Urinary bladder (tissue), 3 donors: ENCODE measurements at regions not wholly inside any gene's neighbourhood (a gene's known extent, or its start where the extent isn't known, plus 50 kb on each side); places are given as distances from the start of the nearest gene placed in this dataset.

Experiments
- DNase-seq: peaks from one replicate; pipeline ENCODE4 v3.0.0-alpha.2; 2015; ENCODE audit errors: extremely low spot score
- H3K27ac ChIP-seq: one replicate; pipeline ENCODE4 v1.5.1; 2013; ENCODE audit warnings: low read depth, mild to moderate bottlenecking, moderate library complexity
- H3K36me3 ChIP-seq: one replicate; pipeline ENCODE4 v1.6.1; 2013; ENCODE audit warnings: mild to moderate bottlenecking, moderate library complexity; ENCODE audit not compliant: insufficient read depth
- H3K4me1 ChIP-seq: one replicate; pipeline ENCODE4 v1.6.1; 2013; ENCODE audit warnings: mild to moderate bottlenecking, moderate library complexity; ENCODE audit not compliant: insufficient read depth
- H3K4me3 ChIP-seq: one replicate; pipeline ENCODE4 v1.5.1; 2013; ENCODE audit warnings: low read depth, low read length
- WGBS: extraction: QIAGEN DNeasy Blood & Tissue Kit; methylation state at CpG from one replicate; pipeline ENCODE4 v1.1.7; 2013; 5-methylcytosine and 5-hydroxymethylcytosine counted together
- donor health status: healthy with polysubstance abuse.
- donor health status: healthy.

- Histone ChIP-seq H3K4me1 (no peaks in the 10 kb centered on the region), H3K27ac (no peak overlapping the region), H3K4me3 (no peak overlapping the region), H3K36me3 (no peaks in the 10 kb centered on the region)
- 24% methylated on average over 1 of the region's 1 CpG for WGBS
- no peak for DNase-seq
Observed at GRCh38 chrX:27078371-27078770, 384.8 kb downstream of the PPP4R3C start.

- WGBS = 90% methylated on average over 5 of the region's 5 CpGs
- Histone ChIP-seq H3K4me1 (no peaks in the 10 kb centered on the region), H3K36me3 (no peaks in the 10 kb centered on the region), H3K27ac (no peak overlapping the region), H3K4me3 (no peak overlapping the region)
- DNase-seq = no peak
Observed at GRCh38 chrX:27057883-27058282, 405.3 kb downstream of the PPP4R3C start.

GRCh38 chrX:27039332-27039731, 423.8 kb downstream of the PPP4R3C start:
- WGBS = 75% methylated on average over 1 of the region's 1 CpG
- no peak overlapping the region for H3K27ac ChIP-seq
- no peaks in the 10 kb centered on the region for H3K4me1 ChIP-seq
- no peaks in the 10 kb centered on the region for H3K36me3 ChIP-seq
- H3K4me3 ChIP-seq = no peak overlapping the region
- DNase-seq = no peak

GRCh38 chrX:27008486-27008885, 454.7 kb downstream of the PPP4R3C start:
- no peak for DNase-seq
- no peak overlapping the region for H3K27ac ChIP-seq
- H3K36me3 ChIP-seq = no peaks in the 10 kb centered on the region
- H3K4me1 ChIP-seq = no peaks in the 10 kb centered on the region
- 67% methylated on average over 5 of the region's 5 CpGs for WGBS
- H3K4me3 ChIP-seq = no peak overlapping the region

- Histone ChIP-seq H3K4me3 (no peak overlapping the region), H3K4me1 (no peaks in the 10 kb centered on the region), H3K36me3 (no peaks in the 10 kb centered on the region), H3K27ac (no peak overlapping the region)
- WGBS = 86% methylated on average over 1 of the region's 1 CpG
- no peak for DNase-seq
Observed at GRCh38 chrX:26999634-27000033, 463.5 kb downstream of the PPP4R3C start.

- Histone ChIP-seq H3K4me3 (no peak overlapping the region), H3K27ac (no peak overlapping the region), H3K4me1 (no peaks in the 10 kb centered on the region), H3K36me3 (no peaks in the 10 kb centered on the region)
- 77% methylated on average over 3 of the region's 3 CpGs for WGBS
- DNase-seq = no peak
Observed at GRCh38 chrX:26958261-26958660, 504.9 kb downstream of the PPP4R3C start.

- Histone ChIP-seq H3K4me1 (no peaks in the 10 kb centered on the region), H3K27ac (no peak overlapping the region), H3K36me3 (no peaks in the 10 kb centered on the region), H3K4me3 (no peak overlapping the region)
- DNase-seq = no peak
- WGBS = 22% methylated on average over 2 of the region's 2 CpGs
Observed at GRCh38 chrX:26954029-26954428, 509.1 kb downstream of the PPP4R3C start.

GRCh38 chrX:26952213-26952612, 510.9 kb downstream of the PPP4R3C start:
- H3K4me3 ChIP-seq = no peak overlapping the region
- WGBS = 28% methylated on average over 2 of the region's 2 CpGs
- DNase-seq = no peak
- no peaks in the 10 kb centered on the region for H3K4me1 ChIP-seq
- H3K27ac ChIP-seq = no peak overlapping the region
- no peaks in the 10 kb centered on the region for H3K36me3 ChIP-seq

- WGBS = 62% methylated on average over 2 of the region's 2 CpGs
- no peak for DNase-seq
Observed at GRCh38 chrX:26927419-26927818, 535.7 kb downstream of the PPP4R3C start.

GRCh38 chrX:26925088-26925487, 538.1 kb downstream of the PPP4R3C start:
- Histone ChIP-seq H3K36me3 (no peaks in the 10 kb centered on the region), H3K4me1 (no peaks in the 10 kb centered on the region), H3K4me3 (no peak overlapping the region), H3K27ac (no peak overlapping the region)
- DNase-seq = no peak

More at GRCh38 chrX:26927419-26927818, 535.7 kb downstream of the PPP4R3C start:
- Histone ChIP-seq H3K4me1 (no peaks in the 10 kb centered on the region), H3K36me3 (no peaks in the 10 kb centered on the region), H3K27ac (no peak overlapping the region), H3K4me3 (no peak overlapping the region)

- H3K4me1 ChIP-seq = no peaks in the 10 kb centered on the region
- no peak overlapping the region for H3K27ac ChIP-seq
- no peak overlapping the region for H3K4me3 ChIP-seq
- 58% methylated on average over 3 of the region's 3 CpGs for WGBS
- DNase-seq = no peak
- H3K36me3 ChIP-seq = no peaks in the 10 kb centered on the region
Observed at GRCh38 chrX:26922278-26922677, 540.9 kb downstream of the PPP4R3C start.

GRCh38 chrX:26918631-26919030, 544.5 kb downstream of the PPP4R3C start:
- Histone ChIP-seq H3K36me3 (no peaks in the 10 kb centered on the region), H3K27ac (no peak overlapping the region), H3K4me1 (no peaks in the 10 kb centered on the region), H3K4me3 (no peak overlapping the region)
- WGBS = 63% methylated on average over 4 of the region's 4 CpGs
- DNase-seq = no peak

- Histone ChIP-seq H3K36me3 (no peaks in the 10 kb centered on the region), H3K4me1 (no peaks in the 10 kb centered on the region), H3K4me3 (no peak overlapping the region), H3K27ac (no peak overlapping the region)
- DNase-seq = no peak
- 77% methylated on average over 5 of the region's 5 CpGs for WGBS
Observed at GRCh38 chrX:26916991-26917390, 546.1 kb downstream of the PPP4R3C start.

GRCh38 chrX:26915064-26915463, 548.1 kb downstream of the PPP4R3C start:
- Histone ChIP-seq H3K27ac (no peak overlapping the region), H3K4me3 (no peak overlapping the region), H3K36me3 (no peaks in the 10 kb centered on the region), H3K4me1 (no peaks in the 10 kb centered on the region)
- DNase-seq = no peak
- 74% methylated on average over 2 of the region's 2 CpGs for WGBS

- Histone ChIP-seq H3K36me3 (no peaks in the 10 kb centered on the region), H3K27ac (no peak overlapping the region), H3K4me1 (no peaks in the 10 kb centered on the region), H3K4me3 (no peak overlapping the region)
- no peak for DNase-seq
- WGBS = 46% methylated on average over 2 of the region's 2 CpGs
Observed at GRCh38 chrX:26914232-26914631, 548.9 kb downstream of the PPP4R3C start.
